Muscle layer of duodenum (tissue), 2 donors: ENCODE measurements at regions not wholly inside any gene's neighbourhood (a gene's known extent, or its start where the extent isn't known, plus 50 kb on each side); places are given as distances from the start of the nearest gene placed in this dataset.
"Not testable (repeated sequence)": the region's sequence is repeated elsewhere in the genome, so short reads cannot be mapped to it uniquely, and the experiment has no call there.

Experiments
- H3K27ac ChIP-seq: one replicate; pipeline ENCODE4 v1.7.0; 2013; ENCODE audit warnings: mild to moderate bottlenecking, low read length
- H3K27me3 ChIP-seq: one replicate; pipeline ENCODE4 v1.7.0; 2013; ENCODE audit warnings: low read depth, mild to moderate bottlenecking, control low read depth, low read length
- H3K36me3 ChIP-seq, 2 donors: one replicate each; pipeline ENCODE4 v1.7.0; 2013; ENCODE audit warnings: low read length in 2 of 2, control low read depth in 1 of 2, mild to moderate bottlenecking in 1 of 2; ENCODE audit not compliant: insufficient read depth in 2 of 2, control insufficient read depth in 1 of 2
- H3K4me1 ChIP-seq, 2 donors: one replicate each; pipeline ENCODE4 v1.7.0; 2013; ENCODE audit warnings: low read length in 2 of 2, mild to moderate bottlenecking in 2 of 2, control low read depth in 1 of 2, moderate library complexity in 1 of 2; ENCODE audit not compliant: insufficient read depth in 2 of 2, control insufficient read depth in 1 of 2
- H3K4me3 ChIP-seq, 2 donors: one replicate each; pipeline ENCODE4 v1.7.0; 2013; ENCODE audit warnings: low read length in 2 of 2, low read depth in 1 of 2, mild to moderate bottlenecking in 1 of 2
- H3K9me3 ChIP-seq, 2 donors: one replicate each; pipeline ENCODE4 v1.7.0; 2013; ENCODE audit warnings: low read length in 2 of 2, control low read depth in 1 of 2, mild to moderate bottlenecking in 1 of 2; ENCODE audit not compliant: control insufficient read depth in 1 of 2
- donor health status: healthy.

- H3K27me3 ChIP-seq, result no peaks in the 10 kb centered on the region
- no peak overlapping the region for H3K4me3 ChIP-seq
- H3K9me3 ChIP-seq, result no peaks in the 10 kb centered on the region
- H3K27ac ChIP-seq, result no peak overlapping the region
- H3K36me3 ChIP-seq, result no peaks in the 10 kb centered on the region
- no peaks in the 10 kb centered on the region for H3K4me1 ChIP-seq
Observed at GRCh38 chr1:47660622-47661021, 222.8 kb downstream of the FOXD2 start.

DNA sequence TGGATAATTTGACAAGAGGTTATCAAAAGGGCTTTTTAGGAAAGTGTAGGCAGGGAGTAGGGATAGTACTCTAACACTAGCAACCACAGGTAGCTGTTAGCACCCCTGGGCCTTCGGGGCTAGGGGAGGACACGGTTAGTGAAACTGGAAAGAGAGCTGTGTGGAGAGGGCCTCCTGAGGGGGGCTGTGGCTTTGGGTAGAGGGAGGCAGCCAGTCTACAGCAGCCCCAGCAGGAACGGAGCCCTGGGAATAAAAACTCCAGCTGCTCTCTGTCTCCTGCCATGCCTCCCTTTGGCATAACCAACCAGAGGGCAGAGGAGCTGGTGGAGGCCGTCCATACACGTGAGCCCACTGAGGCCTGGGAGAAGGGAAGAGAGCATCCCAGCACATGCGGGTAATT is 223.2 kb downstream of the FOXD2 start:
- H3K36me3 ChIP-seq, result no peaks in the 10 kb centered on the region
- no peaks in the 10 kb centered on the region for H3K4me1 ChIP-seq
- H3K27ac ChIP-seq, result no peak overlapping the region
- H3K27me3 ChIP-seq, result no peaks in the 10 kb centered on the region
- H3K9me3 ChIP-seq, result no peaks in the 10 kb centered on the region
- no peak overlapping the region for H3K4me3 ChIP-seq

- no peaks in the 10 kb centered on the region for H3K9me3 ChIP-seq
- H3K4me1 ChIP-seq, result no peaks in the 10 kb centered on the region
- H3K4me3 ChIP-seq, result no peak overlapping the region
- no peaks in the 10 kb centered on the region for H3K27me3 ChIP-seq
- no peaks in the 10 kb centered on the region for H3K36me3 ChIP-seq
- no peak overlapping the region for H3K27ac ChIP-seq
Observed at GRCh38 chr1:47662068-47662467, 224.2 kb downstream of the FOXD2 start.

DNA sequence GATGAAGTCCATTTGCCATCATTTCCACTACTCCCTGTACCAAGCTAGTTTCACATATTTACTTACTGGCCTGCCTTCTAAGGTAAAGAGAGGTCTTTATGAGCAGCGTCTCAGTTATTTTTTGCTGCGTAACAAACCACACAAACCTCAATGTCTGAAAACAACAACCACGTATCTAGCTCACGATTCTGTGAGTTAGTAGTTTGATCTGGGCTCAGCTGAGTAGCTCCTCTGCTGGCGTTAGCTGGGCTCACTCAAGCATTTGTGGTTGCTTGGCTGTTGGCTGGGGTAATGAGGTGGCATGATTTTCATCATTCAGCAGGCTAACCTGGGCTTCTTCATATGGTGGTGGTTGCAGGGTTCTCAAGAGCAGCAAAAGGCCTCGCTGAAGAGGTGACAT is 225.4 kb downstream of the FOXD2 start:
- no peaks in the 10 kb centered on the region for H3K36me3 ChIP-seq
- H3K9me3 ChIP-seq, result no peaks in the 10 kb centered on the region
- no peaks in the 10 kb centered on the region for H3K4me1 ChIP-seq
- no peak overlapping the region for H3K4me3 ChIP-seq
- H3K27me3 ChIP-seq, result no peaks in the 10 kb centered on the region
- H3K27ac ChIP-seq, result no peak overlapping the region

DNA sequence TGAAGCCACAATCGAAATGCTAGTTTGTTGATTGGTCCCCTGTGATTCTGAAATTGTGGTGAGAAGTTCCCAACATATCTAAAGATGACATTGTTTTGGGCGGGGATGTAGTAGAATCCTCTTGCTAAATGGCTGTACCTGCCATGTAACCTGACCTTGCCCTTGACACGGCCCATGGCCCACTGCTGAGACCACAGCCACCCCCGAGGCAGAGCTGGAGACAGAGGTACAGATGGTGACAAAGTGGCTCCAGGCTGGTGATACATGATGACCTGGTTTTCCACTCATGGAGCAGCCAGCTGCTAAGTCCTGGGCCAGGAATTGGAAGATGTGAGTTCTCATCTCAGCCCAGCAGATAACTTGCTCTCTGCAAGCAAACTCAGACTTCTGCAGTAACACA is 226.5 kb downstream of the FOXD2 start:
- Histone ChIP-seq H3K4me1 (no peaks in the 10 kb centered on the region), H3K36me3 (no peaks in the 10 kb centered on the region), H3K9me3 (no peaks in the 10 kb centered on the region), H3K27ac (no peak overlapping the region), H3K27me3 (no peaks in the 10 kb centered on the region), H3K4me3 (no peak overlapping the region)

DNA sequence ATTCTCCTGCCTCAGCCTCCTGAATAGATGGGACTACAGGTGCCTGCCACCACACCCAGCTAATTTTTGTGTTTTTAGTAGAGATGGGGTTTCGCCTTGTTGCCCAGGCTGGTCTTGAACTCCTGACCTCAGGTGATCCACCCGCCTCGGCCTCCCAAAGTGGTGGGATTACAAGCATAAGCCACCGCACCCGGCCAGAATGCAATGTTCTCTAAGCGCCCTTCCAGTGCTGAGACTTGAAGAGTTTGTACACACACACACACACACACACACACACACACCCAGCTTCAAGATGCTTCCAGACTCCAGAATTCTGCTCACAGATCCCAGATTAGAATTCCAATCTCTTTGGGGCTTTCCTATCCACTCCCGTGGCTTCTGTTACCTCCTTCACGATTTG is 227.1 kb downstream of the FOXD2 start:
- not testable (repeated sequence) for H3K9me3 ChIP-seq, H3K27ac ChIP-seq, H3K36me3 ChIP-seq, H3K4me1 ChIP-seq, H3K4me3 ChIP-seq, H3K27me3 ChIP-seq

DNA sequence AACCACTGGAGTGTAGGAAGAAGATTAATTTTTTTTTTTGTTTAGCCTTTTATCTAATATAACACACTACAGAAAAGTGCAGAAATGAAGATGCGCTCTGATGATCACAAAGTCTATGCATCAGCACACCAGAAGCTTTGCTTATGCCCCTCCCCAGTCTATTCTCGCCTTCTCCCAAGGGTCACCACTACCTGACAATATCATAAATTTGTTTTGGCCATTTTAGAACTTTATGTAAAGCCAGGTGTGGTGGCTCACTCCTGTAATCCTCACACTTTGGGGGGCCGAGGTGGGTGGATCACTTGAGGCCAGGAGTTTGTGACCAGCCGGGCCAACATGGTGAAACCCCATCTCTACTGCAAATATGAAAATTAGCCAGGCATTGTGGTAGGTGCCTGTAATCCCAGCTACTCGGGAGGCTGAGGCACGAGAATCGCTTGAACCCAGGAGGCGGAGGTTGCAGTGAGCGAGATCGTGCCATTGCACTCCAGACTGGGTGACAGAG is 231.3 kb downstream of the FOXD2 start:
- Histone ChIP-seq H3K9me3 (no peaks in the 10 kb centered on the region), H3K4me1 (no peaks in the 10 kb centered on the region), H3K36me3 (no peaks in the 10 kb centered on the region), H3K27me3 (no peaks in the 10 kb centered on the region), H3K27ac (no peak overlapping the region), H3K4me3 (no peak overlapping the region)

DNA sequence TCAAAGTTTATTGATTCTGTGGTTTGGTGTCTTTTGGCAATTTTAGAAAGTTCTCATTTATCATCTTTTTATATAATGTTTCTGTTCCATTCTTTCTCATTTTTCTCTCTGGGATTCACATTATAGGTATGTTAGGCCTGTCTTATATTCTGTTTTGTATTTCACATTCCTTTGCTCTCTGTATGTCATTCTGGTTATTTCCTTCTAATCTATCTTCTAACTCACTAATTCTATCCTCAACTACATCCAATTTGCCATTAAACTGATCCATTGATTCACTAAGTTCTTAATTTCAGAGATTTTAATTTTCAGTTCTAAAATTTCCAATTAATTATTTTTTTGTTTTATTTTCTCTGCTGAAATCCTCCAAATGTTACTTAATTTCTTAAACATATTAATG is 234.8 kb downstream of the FOXD2 start:
- H3K9me3 ChIP-seq, result no peaks in the 10 kb centered on the region
- H3K4me1 ChIP-seq, result no peaks in the 10 kb centered on the region
- H3K27ac ChIP-seq, result no peak overlapping the region
- no peaks in the 10 kb centered on the region for H3K36me3 ChIP-seq
- no peak overlapping the region for H3K4me3 ChIP-seq
- H3K27me3 ChIP-seq, result no peaks in the 10 kb centered on the region

- Histone ChIP-seq H3K4me1 (no peaks in the 10 kb centered on the region), H3K4me3 (no peak overlapping the region), H3K27ac (no peak overlapping the region), H3K9me3 (no peaks in the 10 kb centered on the region), H3K27me3 (no peaks in the 10 kb centered on the region), H3K36me3 (no peaks in the 10 kb centered on the region)
Observed at GRCh38 chr1:47674189-47674588, 236.3 kb downstream of the FOXD2 start.

GRCh38 chr1:47675047-47675675 is 237.3 kb downstream of the FOXD2 start:
- Histone ChIP-seq H3K9me3 (no peaks in the 10 kb centered on the region), H3K4me1 (no peaks in the 10 kb centered on the region), H3K27ac (no peak overlapping the region), H3K27me3 (no peaks in the 10 kb centered on the region), H3K4me3 (no peak overlapping the region), H3K36me3 (no peaks in the 10 kb centered on the region)

DNA sequence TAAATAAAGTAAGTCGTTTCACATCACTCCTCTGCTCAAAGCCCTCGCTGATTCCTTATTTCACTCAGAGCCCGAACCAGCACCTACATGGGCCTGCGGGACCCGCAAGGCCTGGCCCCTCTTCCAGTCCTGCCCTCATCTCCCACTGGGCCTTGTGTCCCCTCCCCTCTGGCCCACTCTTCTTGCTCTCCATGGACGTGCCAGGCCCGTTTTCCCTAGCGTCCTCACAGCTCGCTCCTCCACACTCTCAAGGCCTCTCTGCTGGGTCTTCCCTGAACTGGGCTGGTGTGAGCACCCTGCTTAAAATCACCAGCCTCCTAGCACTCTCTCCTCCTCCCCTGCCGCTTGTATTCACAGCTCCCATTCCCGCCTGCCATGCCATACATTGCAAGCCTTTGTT is 237.9 kb downstream of the FOXD2 start:
- Histone ChIP-seq H3K27ac (no peak overlapping the region), H3K9me3 (no peaks in the 10 kb centered on the region), H3K27me3 (no peaks in the 10 kb centered on the region), H3K4me1 (no peaks in the 10 kb centered on the region), H3K4me3 (no peak overlapping the region), H3K36me3 (no peaks in the 10 kb centered on the region)

DNA sequence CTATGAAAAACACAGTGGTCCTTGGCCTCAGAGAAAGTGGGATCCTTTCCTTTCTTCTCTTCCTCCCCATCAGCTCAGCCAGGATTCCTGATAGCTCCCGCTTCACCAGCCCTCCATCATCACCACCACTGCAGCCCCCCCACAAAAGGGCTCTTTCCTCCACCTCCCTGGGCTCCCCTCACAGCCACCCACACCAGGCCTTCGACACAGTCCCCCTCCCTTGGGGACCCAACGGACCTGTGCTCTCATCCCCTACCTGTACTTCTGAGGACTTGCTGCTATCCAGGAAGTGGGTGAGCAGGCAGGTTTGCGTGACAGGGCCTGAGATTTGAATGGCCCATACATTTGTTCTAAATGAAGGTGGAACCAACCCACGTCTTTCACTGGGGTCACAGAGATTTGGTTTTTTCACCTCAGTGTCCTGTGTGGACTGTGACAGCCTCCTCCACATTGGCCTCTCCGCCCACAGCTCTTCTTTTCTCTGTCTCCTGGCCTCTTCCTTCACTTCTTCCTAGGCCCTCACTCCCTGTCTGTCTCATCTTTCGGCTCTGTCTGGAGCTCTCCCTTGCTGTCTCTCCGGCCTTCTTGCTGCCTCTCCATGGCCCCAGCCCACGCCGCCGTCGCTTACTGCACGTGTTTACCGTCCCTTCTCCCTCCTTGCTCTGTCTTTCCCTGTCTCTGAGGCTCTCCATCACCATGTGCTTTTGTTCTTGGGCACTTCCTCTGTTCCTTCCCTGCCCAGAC is 238.6 kb downstream of the FOXD2 start:
- Histone ChIP-seq H3K27ac (no peak overlapping the region), H3K27me3 (no peaks in the 10 kb centered on the region), H3K4me3 (no peak overlapping the region), H3K4me1 (no peaks in the 10 kb centered on the region), H3K9me3 (no peaks in the 10 kb centered on the region), H3K36me3 (no peaks in the 10 kb centered on the region)
